Erythroblast (primary cell): ENCODE measurements at regions not wholly inside any gene's neighbourhood (a gene's known extent, or its start where the extent isn't known, plus 50 kb on each side); places are given as distances from the start of the nearest gene placed in this dataset.

ENCODE experiments used
- GATA1 ChIP-seq: IDR thresholded peaks from 2 replicates; pipeline ENCODE4 v1.6.1; 2011; ENCODE audit warnings: low read depth, mild to moderate bottlenecking, control low read depth, low read length, moderate library complexity
- POLR2A ChIP-seq: IDR thresholded peaks from 2 replicates; pipeline ENCODE4 v1.6.1; 2011; ENCODE audit warnings: mild to moderate bottlenecking, low read length

DNA sequence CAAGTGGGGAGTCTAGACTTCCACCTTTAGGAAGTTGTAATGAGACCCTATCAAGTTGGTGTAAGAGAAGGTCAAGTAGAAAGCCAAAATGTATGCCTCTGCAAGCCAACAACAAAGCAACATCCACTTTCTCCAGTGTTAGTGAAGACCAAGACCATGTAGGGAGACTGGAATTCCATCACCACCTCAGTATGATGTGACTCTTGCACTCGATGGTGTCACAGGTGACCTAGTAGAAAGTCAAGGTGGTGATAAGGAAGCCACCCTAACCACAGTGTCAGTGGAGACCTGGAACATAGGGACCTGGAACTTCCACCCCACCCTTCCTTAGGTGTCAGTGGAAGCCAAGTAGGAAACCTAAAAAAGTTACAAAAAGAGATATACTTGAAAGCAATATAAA lies 278.1 kb upstream of the KCNMB2 start:
- TF ChIP-seq POLR2A (no peak), GATA1 (no peak)
